ENCODE measurements at regions not wholly inside any gene's neighbourhood (a gene's known extent, or its start where the extent isn't known, plus 50 kb on each side); places are given as distances from the start of the nearest gene placed in this dataset.

- no peak for DNase-seq
Measured at GRCh38 chr5:133760532-133760931, 148.2 kb upstream of the FSTL4 start.

- DNase-seq, result no peak
Measured at GRCh38 chr5:133758641-133759040, 146.3 kb upstream of the FSTL4 start.

- no peak for DNase-seq
Measured at GRCh38 chr5:133757396-133757945, 145.1 kb upstream of the FSTL4 start.

- DNase-seq, result no peak
Measured at GRCh38 chr5:133756756-133757155, 144.4 kb upstream of the FSTL4 start.

- DNase-seq, result no peak
Measured at GRCh38 chr5:133756036-133756435, 143.7 kb upstream of the FSTL4 start.

- DNase-seq, result peak; percentile 58
Measured at GRCh38 chr5:133754575-133755169, 142.3 kb upstream of the FSTL4 start.

- peak; percentile 31 for DNase-seq
Measured at GRCh38 chr5:133753856-133754255, 141.5 kb upstream of the FSTL4 start.

GRCh38 chr5:133751846-133752245, 139.5 kb upstream of the FSTL4 start:
- no peak for DNase-seq

- no peak for DNase-seq
Measured at GRCh38 chr5:133751421-133751820, 139.1 kb upstream of the FSTL4 start.

GRCh38 chr5:133750856-133751255, 138.5 kb upstream of the FSTL4 start:
- no peak for DNase-seq

- DNase-seq, result no peak
Measured at GRCh38 chr5:133750356-133750755, 138.0 kb upstream of the FSTL4 start.

- no peak for DNase-seq
Measured at GRCh38 chr5:133749331-133749985, 137.1 kb upstream of the FSTL4 start.

GRCh38 chr5:133746834-133747233, 134.5 kb upstream of the FSTL4 start:
- no peak for DNase-seq

GRCh38 chr5:133744960-133745308, 132.6 kb upstream of the FSTL4 start:
- DNase-seq, result no peak

GRCh38 chr5:133744051-133744959, 132.0 kb upstream of the FSTL4 start:
- no peak for DNase-seq

- DNase-seq, result no peak
Measured at GRCh38 chr5:133742431-133742988, 130.2 kb upstream of the FSTL4 start.

- no peak for DNase-seq
Measured at GRCh38 chr5:133741818-133742355, 129.5 kb upstream of the FSTL4 start.

GRCh38 chr5:133741396-133741795, 129.1 kb upstream of the FSTL4 start:
- DNase-seq, result no peak

- no peak for DNase-seq
Measured at GRCh38 chr5:133739181-133739780, 126.9 kb upstream of the FSTL4 start.

GRCh38 chr5:133738271-133738670, 125.9 kb upstream of the FSTL4 start:
- DNase-seq, result no peak

- no peak for DNase-seq
Measured at GRCh38 chr5:133736512-133736911, 124.2 kb upstream of the FSTL4 start.

- DNase-seq, result peak; percentile 64
Measured at GRCh38 chr5:133735346-133735745, 123.0 kb upstream of the FSTL4 start.

Data from dermis blood vessel endothelial cell (primary cell).